HG03432 (cell line): ENCODE measurements at regions not wholly inside any gene's neighbourhood (a gene's known extent, or its start where the extent isn't known, plus 50 kb on each side); places are given as distances from the start of the nearest gene placed in this dataset.
"Not testable (repeated sequence)": the region's sequence is repeated elsewhere in the genome, so short reads cannot be mapped to it uniquely, and the experiment has no call there.

ENCODE experiments used
- ATAC-seq: cut with Tn5 transposase; IDR thresholded peaks from one replicate; pipeline ENCODE4 v1.9.1; 2021; ENCODE audit warnings: mild to moderate bottlenecking, moderate library complexity; ENCODE audit not compliant: unreplicated experiment

DNA sequence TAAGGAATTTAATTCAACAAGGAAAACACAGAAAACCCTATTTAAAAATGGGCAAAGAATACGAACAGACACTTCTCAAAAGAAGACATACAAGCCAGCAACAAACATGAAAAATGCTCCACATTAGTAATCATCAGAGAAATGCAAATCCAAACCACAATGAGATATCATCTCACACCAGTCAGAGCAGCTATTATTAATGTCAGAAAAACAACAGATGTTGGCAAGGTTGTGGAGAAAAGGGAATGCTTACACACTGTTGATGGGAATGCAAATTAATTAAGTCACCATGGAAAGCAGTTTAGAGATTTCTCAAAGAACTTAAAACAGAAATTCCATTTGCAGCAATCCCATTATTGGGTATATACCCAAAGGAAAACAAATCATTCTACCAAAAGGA lies 55.2 kb downstream of the GCC1 start:
- ATAC-seq, result no peak

DNA sequence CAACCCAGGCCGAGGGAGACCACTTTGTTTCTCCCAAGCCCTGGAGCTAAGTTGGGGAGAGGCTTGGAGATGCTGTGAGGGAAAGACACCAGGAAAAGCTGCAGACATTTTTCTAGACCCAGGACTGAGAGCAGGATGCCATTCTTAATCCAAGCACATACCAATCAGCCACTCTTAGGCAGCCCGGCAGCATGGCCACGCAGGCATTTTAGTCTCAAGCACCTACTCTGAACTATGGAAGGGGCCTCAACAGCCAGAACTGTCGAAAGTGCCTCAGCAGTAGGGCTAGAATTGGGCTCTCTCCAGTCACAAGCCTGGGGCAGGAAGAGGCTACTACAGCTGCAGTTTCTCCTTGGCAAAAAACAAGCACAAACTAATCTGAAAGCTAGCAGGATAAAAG lies 57.8 kb downstream of the GCC1 start:
- no peak for ATAC-seq

DNA sequence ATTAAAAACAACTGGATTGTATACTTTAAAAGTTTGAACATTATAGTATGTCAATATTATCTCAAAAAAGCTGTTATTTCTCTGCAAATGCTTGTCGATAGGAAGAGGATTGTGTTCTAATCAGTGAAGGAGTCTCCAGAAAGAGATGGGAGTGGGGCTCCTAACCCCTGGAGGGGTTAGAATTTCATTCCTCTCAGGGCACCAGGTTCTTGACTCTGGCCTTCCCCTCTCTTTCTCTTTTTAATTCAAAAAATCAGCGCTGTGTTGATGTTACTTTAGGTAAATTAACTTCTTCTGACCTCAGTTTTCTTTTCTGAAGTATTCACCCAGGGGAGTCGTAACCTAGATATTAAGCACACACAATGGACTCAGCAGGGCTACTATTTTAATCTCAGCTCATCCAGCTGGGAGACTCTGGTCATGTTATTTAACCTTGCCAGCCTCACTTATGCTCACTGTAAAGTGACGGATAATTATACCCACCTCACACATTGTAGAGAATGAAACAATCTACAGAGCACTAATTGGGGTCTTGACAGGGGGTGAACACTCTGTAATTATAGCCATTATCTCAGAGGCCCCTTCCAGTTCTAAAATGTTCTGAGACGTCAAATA lies 59.4 kb downstream of the GCC1 start:
- ATAC-seq, result no peak

DNA sequence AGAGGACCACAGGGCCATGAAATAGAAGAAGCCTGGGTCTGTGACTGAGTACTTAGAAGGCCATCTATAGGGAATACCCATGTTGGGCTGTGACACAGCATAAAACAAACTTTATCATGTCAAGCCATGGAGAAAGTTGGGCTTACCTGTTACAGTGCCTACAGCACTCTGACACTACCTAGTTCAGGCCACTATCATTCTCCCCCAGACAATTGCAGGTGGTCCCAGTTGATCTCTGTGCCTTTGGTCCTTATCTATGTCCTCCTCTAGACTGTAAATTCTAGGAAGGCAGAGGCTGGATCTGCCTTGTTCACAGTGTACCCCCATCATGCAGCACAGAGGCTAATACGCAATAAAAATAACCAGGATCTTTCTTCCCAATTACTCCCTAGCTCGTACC lies 69.1 kb downstream of the GCC1 start:
- no peak for ATAC-seq

DNA sequence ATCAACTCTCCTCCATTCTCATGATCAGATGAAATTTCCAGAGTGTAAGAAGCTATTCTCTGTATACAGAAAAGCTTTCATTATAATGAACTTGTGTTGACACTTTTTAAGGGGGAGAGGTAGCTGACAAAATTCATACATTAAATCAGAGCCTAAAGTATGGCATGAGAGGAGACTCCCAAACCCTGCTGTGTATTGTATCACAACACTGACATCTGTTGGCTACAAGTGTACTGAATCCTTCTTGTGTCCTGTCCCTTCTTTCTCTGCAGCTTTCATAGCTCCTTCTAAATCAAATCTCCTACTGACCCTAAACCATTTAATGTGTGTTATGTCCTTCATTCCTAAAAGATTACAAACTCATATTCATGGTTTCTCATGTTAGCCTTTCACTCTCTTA lies 70.9 kb downstream of the GCC1 start:
- no peak for ATAC-seq

DNA sequence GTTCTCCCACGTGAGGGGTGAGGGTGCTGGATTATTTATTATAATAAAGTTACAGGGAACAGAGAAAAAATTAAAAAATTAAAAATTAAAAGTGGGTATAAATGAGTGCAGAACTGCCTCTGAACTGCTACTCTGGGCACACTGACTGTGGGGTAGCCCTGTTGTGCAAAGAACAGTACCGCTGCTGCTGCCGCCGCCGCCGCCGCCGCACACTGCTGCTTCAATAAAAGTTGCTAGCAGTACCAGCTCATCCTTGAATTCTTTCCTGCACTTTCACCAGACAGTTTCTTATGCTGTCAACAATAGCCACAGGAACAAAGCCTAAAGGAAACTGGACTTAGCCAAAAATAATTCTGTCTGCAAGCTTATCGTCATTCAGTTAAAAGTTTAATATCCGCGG lies 72.1 kb downstream of the GCC1 start:
- ATAC-seq, result no peak

DNA sequence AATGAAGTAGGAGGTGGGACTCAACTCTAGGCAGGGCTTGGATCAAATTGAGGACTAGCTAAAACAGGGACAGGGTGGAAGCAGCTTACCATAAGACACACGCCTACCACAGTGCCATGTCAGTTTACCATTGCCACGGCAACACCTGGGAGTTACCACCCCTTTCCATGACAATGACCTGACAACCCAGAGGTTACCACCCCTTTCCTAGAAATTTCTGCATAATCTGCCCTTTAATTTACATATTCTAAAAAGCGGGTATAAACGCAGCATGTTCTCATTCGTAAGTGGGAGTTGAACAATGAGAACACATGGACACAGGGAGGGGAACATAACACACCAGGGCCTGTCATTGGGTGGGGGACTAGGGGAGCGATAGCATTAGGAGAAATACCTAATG lies 72.7 kb downstream of the GCC1 start:
- no peak for ATAC-seq

DNA sequence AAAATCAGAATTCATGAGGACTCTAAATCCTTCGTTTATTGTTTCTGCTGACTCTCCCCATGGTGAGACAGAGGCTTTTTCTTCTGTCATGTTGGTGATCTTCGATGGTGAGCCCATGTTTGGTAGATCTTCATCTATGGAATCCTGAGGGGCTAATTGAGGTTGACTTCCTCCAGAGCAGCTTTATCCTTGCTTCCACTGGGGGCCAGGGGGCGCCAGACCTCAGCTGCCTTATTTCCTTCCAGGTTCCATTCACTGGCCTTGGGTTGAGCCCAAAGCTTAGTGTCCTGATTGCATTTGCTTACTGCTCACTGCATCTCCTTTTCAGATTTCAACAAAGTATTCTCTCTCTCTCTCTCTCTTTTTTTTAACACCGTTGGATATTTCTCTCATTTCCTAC lies 80.7 kb downstream of the GCC1 start:
- ATAC-seq, result no peak

DNA sequence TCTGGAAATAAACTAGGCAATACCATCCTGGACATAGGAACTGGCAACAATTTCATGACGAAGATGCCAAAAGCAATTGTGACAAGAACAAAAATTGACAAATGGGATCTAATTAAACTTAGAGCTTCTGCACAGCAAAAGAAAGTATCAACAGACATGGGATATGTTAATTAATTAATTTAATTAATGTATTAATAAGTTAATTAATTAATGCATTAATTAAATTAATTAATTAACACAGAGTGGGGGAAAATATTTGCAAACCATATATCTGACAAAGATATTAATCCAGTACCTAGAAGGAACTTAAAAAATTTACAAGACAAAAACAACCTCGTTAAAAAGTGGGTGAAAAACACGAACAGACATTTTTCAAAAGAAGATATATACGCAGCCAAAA lies 83.6 kb downstream of the GCC1 start:
- ATAC-seq, result no peak

DNA sequence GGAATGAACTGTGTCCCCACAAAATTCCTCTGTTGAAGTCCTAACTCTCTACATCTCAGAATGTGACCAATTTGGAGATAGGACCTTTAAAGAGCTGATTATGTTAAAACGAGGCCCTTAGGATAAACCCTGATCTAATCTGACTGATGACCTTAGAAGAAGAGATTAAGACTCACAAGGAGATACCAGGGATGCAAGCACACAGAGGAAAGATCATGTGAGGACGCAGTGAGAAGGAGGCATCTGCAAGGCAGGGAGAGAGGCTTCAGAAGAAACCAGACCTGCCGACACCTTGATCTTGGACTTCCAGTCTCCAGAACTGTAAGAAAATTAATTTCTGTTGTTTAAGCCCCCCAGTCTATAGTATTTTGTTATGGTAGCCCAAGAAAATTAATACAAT lies 94.9 kb upstream of the ZNF800 start:
- no peak for ATAC-seq

DNA sequence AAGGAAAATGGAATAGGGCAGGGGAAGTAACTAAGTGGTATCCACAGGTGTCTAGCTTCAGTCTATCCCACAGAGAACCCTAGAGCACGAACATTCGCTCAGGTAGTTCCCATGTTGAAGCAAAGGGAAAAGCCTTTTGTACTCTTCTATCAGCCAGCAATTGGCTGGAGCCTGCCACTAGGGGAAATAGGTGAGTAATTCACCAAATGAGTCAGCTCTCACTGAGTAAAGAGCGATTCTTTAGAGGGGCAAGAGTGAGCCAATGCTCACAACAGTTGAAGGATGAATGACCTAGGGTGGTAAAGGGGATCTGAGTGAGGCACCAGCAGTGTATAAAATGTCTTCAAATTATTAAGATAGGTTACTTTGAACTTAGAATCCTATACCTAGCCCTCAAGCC lies 94.1 kb upstream of the ZNF800 start:
- ATAC-seq, result no peak

DNA sequence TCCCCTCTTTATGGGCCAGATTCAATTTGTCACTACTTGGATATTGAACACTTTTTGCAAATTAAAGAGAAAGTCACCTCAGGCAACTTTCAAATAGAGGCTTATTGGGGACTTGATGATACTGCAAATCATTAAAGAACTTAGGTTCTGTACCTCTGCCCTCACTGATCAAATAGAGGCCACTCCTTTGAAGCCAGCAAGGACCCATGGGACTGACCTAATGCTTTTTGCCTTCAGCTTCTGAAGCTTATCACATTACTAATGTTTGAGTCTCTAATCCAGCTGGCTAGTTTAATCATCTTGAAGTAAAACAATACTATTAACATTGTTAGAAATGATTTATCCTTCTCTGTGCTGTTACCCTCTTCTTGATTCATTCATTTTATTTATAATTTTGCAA lies 93.0 kb upstream of the ZNF800 start:
- ATAC-seq, result no peak

DNA sequence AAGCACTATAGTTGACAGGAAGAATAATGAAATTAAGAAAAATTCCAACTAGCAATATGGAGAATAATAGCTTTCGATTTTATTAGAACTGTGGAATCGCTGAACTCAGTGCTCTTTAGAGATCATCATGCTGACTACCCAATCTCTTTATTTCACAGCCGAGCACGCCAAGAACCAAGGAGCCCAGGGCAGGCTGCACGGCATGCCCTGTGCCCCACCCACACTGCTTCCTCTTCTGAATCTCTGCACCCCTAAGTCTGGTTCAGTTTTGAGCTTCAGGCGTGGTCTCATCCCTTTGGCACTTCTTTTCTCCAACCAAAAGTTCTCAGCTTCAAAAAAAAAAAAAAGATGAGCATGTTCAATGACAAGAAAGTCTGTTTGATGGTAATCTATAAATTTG lies 92.4 kb upstream of the ZNF800 start:
- no peak for ATAC-seq

DNA sequence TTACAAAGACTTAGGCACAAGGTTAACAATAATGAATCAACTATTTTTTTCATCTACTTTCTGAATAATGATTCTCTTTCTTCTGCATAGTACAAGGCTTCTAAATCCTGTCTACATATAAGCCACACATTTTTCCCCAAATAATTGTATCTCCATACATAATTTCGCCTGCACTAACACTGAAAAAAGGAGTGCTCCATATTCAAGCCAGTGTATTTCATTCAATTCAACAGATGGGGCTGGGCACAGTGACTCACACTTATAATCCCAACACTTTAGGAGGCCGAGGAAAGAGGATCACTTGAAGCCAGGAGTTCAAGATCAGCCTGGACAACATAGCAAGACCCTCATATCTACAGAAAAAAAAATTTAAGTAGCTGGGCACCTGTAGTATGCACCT lies 86.0 kb upstream of the ZNF800 start:
- ATAC-seq, result no peak

DNA sequence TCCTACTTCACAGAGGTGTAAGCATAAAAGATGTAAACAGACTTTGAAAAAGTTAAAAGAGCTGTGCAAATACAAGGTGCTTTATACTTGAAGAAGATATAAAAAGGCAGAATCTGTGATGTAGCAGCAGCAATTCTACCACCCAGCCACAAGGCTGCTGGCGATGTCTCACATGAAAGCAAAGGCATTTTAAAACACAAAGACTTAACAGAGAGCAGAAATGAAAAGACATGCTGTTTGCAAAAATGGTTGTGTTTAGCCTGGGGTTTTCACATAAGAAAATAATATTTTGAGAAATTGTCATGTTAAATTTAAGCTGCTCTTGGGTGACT lies 85.5 kb upstream of the ZNF800 start:
- ATAC-seq, result no peak

DNA sequence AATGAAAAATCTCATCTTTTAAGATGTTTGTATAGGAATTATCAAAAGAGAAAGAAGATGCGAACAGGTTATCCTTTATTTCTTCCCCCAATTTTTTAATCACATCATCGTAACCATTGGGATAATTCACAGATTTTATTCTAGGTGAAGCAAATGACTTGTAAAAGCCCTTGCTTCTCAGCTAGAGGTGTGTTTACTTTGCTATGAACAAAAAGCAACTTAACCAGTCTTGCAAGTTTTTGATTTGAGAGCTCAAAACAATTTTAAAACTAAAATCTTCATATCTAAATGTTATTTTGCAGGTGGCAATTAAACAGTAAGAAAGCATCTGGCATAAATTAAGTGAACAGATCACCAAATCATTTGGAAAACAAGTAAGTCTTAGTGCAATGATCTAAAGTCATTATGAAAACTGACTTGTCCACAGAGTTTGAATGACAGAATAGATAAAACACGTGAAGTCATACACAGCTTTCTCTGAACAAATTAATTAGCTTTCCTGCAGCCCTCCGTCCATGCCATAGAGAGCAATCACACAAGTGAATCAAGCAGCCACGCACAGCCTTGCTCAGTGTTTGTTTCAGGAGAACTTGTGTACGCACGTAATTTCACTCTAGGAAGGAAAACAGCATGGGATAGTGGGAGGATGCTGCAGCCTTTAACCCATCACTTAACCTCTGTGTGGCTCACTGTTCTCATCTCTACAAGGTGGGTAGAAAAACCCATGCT lies 85.0 kb upstream of the ZNF800 start:
- ATAC-seq, result no peak

DNA sequence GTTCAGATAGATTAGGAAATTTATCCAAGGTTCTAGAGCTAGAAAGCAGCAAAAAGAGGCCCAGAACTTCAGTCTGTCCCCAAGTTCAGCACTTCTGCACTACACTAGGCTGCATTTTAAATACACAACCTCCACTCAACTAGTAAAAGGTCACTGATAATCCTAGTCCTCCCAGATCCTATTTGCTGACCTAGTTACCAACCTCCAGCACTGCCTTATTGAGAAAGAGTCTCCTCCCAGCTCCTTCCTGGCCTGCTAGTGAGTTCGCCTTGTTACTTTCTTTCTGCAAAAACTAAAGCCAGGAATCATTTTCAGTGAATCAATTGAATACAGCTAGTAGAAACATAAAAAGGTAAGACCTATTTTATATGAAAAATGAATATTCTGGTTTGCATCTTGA lies 84.1 kb upstream of the ZNF800 start:
- ATAC-seq, result no peak

DNA sequence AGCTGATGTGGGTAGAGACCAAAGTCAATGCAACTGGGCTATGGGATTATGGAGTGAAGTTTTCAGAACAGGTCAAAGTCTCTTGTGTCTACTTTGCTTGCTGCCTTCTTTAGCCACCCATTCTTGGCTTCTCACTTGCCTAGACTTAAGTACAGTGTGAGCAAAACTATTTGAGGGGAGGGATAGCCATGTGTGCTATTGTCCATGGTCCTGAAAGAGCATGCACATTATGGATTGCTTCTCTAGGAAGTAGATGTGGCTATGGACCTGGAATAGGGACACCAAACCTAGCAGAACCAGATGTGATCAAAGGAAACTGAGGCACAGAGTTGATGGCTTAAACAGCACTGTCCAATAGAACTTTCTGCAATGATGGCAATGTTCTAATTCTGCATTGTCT lies 81.9 kb upstream of the ZNF800 start:
- ATAC-seq, result no peak

DNA sequence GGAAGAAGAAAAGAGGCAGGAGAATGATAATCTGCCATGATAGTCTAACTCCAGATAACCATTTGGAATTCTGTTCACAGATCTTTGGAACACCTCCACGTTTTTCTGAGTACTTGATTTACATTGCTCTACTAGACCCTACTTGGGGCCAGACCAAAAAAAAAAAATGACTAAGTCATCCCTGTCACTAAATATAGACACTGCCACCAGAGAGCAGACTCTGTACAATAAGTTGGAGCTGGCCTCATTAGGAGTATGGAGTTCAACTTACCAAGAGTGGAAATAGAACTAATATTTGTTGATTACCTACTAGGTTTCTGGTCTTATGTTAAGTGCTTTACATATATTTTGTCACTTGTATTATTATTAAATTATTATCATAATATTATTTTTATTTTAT lies 80.9 kb upstream of the ZNF800 start:
- ATAC-seq, result no peak

DNA sequence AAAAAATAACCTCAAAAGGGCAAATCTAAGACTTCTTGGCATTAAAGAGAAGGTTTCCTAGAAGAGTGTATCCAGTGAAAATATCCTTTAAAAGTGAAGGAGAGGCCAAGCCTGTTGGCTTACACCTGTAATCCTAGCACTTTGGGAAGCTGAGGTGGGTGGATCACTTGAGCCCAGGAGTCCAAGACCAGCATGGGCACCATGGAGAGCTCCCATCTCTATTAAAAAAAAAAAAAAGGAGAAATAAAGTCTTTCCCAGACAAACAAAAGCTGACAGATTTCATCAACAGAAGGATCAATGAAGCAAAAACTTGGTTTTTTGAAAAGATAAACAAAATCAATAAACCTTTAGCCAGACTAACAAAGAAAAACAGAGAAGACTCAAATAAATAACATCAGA lies 67.6 kb upstream of the ZNF800 start:
- no peak for ATAC-seq

DNA sequence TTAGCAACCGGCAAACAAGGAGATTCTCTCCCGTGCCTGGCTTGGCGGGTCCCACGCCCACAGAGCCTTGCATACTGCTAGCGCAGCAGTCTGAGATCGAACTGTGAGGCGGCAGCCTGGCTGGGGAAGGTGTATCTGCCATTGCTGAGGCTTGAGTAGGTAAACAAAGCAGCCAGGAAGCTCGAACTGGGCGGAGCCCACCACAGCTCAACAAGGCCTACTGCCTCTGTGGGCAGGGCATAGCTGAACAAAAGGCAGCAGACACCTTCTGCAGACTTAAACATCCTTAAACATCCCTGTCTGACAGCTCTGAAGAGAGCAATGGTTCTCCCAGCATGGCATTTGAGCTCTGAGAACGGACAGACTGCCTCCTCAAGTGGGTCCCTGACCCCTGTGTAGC lies 58.8 kb upstream of the ZNF800 start:
- not testable (repeated sequence) for ATAC-seq

DNA sequence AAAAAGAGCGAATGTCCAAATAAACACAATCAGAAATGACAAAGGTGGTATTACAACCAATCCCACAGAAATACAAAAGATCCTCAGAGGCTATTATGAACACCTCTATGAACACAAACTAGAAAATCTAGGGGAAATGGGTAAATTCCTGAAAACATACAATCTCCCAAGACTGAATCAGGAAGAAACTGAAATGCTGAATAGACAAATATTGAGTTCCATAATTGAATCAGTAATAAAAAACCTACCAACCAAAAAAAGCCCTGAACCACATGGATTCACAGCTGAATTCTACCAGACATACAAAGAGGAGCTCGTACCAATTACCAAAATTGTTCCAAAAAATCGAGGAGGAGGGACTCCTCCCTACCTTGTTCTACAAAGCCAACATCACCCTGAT lies 56.1 kb upstream of the ZNF800 start:
- no peak for ATAC-seq

DNA sequence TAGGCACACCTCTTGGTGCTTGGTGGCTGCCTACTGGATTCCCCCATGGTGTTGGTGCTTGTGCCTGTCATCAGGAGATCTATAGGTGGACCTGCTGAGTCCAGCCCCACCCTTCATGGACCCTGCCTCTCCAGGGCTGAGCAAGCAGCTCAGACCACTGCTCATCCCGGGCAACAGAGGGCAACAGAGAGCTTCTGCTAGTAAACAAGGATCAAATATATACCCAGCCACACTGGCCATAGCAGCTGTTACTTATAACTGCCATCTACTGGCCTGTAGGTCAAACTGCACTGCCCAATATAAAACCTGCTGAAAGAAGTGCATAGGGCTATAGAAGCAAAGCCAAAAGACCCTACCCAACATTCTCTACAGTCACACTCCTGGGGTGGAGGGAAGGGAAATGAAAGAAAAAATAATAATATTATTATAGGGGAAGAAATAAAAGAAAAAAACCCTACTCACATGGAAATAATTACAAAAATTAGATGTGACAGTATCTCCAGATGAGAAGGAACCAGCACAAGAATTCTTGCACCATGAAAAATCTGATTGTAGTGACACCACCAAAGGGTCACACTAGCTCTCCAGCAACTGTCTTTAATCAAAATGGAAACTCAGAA lies 54.9 kb upstream of the ZNF800 start:
- ATAC-seq, result peak; percentile 100
